ENCODE measurements at regions not wholly inside any gene's neighbourhood (a gene's known extent, or its start where the extent isn't known, plus 50 kb on each side); places are given as distances from the start of the nearest gene placed in this dataset.

DNA sequence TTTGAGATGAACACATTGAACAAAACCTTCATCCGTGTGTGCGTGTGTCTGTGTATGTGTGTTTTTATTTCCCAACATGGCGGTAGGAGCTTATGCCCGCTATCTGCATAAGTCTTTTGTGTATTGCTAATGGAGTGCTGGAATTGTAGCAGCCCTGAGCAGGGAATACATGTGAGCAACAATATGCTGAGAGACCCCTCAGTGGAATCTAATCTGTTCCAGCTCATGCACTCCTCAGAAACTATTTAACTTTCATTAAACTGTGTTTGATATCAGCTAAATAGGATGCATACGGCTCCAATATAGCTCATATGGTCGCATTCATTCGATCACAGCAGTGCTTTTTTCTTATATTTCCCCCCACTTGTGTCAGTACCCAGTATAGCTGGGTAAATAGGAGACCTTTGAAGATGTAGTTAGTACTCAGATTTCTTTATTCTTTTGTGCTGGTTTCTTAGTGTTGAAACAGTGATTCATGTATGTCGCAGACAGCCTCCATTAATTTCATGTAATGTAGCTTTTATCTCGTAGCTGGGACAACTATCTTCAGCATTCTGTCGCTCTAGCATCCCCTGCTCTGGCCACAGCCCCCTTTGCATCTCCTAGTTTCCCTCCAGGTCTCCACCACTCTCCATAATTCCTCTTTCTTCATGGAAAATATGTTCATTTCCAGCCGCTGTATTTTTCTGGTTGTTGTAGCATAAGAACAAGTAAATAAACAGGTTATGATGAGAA lies 891.2 kb downstream of the BCL11A start:
- no peak overlapping the region for H3K9ac ChIP-seq (ENCODE audit: insufficient read length, low read depth)
- no peak overlapping the region for H3K4me3 ChIP-seq (ENCODE audit: insufficient read length, low read depth)
- no peaks in the 10 kb centered on the region for H3K9me3 ChIP-seq (ENCODE audit: insufficient read depth, low read length)
- no peak for DNase-seq (ENCODE audit: low read depth, low spot score)
- H3K27me3 ChIP-seq (ENCODE audit: insufficient read depth, insufficient read length), result no peaks in the 10 kb centered on the region
- no peak for TF ChIP-seq YY1 (IDR thresholded peaks at IDR 0.05; ENCODE audit: insufficient read depth, insufficient read length)
- no peak for TF ChIP-seq SUZ12 (IDR thresholded peaks at IDR 0.05; ENCODE audit: extremely low read depth, insufficient read depth, insufficient read length)
- no peak for TF ChIP-seq ZNF274 (IDR thresholded peaks at IDR 0.05; ENCODE audit: low read depth, low read length)
- H3K36me3 ChIP-seq (ENCODE audit: insufficient read depth, insufficient read length, low read length), result no peaks in the 10 kb centered on the region
- no peaks in the 10 kb centered on the region for H3K4me1 ChIP-seq (ENCODE audit: insufficient read depth, insufficient read length)

DNA sequence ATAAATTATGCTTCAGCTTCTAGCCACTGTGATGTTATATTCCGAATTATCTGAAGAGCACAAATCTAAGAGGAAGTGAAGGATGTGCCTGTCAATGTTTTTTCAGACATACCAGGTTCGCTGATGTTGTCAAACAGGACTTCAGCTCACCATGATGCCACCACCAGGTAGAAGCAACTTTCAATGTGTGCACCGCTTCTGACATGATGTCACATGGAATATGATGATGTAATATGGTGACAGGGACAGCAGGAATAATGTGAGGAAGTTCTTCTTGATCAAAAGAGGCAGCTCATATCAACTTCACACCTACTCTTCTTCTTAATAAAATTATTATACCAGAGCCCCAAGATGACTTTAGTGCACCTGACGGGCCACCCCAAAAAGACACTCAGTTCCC lies 893.2 kb downstream of the BCL11A start:
- Histone ChIP-seq H3K4me3 (ENCODE audit: insufficient read length, low read depth) (no peak overlapping the region), H3K36me3 (ENCODE audit: insufficient read depth, insufficient read length, low read length) (no peaks in the 10 kb centered on the region), H3K9ac (ENCODE audit: insufficient read length, low read depth) (no peak overlapping the region), H3K27me3 (ENCODE audit: insufficient read depth, insufficient read length) (no peaks in the 10 kb centered on the region), H3K4me1 (ENCODE audit: insufficient read depth, insufficient read length) (no peaks in the 10 kb centered on the region), H3K9me3 (ENCODE audit: insufficient read depth, low read length) (no peaks in the 10 kb centered on the region)
- DNase-seq (ENCODE audit: low read depth, low spot score), result no peak
- TF ChIP-seq SUZ12 (IDR thresholded peaks at IDR 0.05; ENCODE audit: extremely low read depth, insufficient read depth, insufficient read length), result no peak
- no peak for TF ChIP-seq ZNF274 (IDR thresholded peaks at IDR 0.05; ENCODE audit: low read depth, low read length)
- TF ChIP-seq YY1 (IDR thresholded peaks at IDR 0.05; ENCODE audit: insufficient read depth, insufficient read length), result no peak

DNA sequence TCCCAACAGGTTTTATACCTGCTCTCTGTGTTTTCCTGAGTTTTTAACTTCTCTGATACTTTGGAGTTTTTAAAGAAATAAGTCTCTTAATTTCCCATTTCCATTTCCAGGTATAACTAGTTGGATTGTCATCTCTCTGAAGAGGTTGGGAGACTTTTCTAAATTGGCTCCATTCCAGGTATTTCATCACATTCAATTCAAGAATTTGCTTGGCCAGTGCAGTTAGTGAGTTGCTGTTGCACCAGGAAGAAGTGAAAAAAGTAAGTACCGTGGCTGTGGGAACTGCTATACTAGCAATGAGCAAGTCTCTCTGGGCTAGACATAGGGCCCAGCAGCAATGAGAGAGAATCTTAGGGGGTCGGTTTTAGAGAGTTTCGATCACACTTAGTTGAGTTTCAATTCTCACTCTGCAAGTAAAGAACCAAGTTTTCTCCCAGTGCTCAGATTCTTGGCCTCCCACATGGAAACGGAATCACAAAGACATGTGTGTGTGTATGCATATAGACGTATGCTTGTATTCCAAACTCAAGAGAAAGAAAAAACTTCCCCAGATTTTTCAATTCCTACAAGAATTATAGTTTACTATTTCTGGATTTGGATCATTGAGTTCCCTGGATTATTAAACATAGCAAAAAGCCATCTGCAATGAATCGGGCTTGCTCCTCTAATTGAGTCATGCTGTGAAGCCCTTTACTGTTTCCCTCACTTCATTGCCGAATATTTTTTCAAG lies 894.4 kb downstream of the BCL11A start:
- Histone ChIP-seq H3K4me3 (ENCODE audit: insufficient read length, low read depth) (no peak overlapping the region), H3K36me3 (ENCODE audit: insufficient read depth, insufficient read length, low read length) (no peaks in the 10 kb centered on the region), H3K9me3 (ENCODE audit: insufficient read depth, low read length) (no peaks in the 10 kb centered on the region), H3K4me1 (ENCODE audit: insufficient read depth, insufficient read length) (no peaks in the 10 kb centered on the region), H3K27me3 (ENCODE audit: insufficient read depth, insufficient read length) (no peaks in the 10 kb centered on the region), H3K9ac (ENCODE audit: insufficient read length, low read depth) (no peak overlapping the region)
- TF ChIP-seq YY1 (IDR thresholded peaks at IDR 0.05; ENCODE audit: insufficient read depth, insufficient read length) (no peak), ZNF274 (IDR thresholded peaks at IDR 0.05; ENCODE audit: low read depth, low read length) (no peak), SUZ12 (IDR thresholded peaks at IDR 0.05; ENCODE audit: extremely low read depth, insufficient read depth, insufficient read length) (no peak)
- DNase-seq (ENCODE audit: low read depth, low spot score), result no peak

DNA sequence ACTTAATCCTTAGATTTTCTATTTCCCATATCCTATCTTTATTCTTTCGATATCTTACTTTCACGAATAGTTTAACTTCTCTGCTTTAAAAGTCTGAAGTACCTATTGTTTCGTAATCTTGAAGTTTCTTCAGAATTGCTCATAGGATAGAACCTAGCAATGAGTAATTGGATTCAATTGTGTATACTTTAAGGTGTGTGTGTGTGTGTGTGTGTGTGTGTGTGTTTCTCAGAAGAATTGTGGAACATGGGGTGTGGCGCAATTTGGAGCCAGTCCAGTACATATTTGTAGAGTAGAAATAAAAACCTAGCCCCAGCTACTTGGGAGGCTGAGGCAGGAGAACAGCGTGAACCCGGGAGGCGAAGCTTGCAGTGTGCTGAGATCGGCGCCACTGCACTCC lies 897.6 kb downstream of the BCL11A start:
- H3K9me3 ChIP-seq (ENCODE audit: insufficient read depth, low read length), result no peaks in the 10 kb centered on the region
- TF ChIP-seq YY1 (IDR thresholded peaks at IDR 0.05; ENCODE audit: insufficient read depth, insufficient read length) (no peak), ZNF274 (IDR thresholded peaks at IDR 0.05; ENCODE audit: low read depth, low read length) (no peak), SUZ12 (IDR thresholded peaks at IDR 0.05; ENCODE audit: extremely low read depth, insufficient read depth, insufficient read length) (no peak)
- no peak for DNase-seq (ENCODE audit: low read depth, low spot score)
- H3K4me3 ChIP-seq (ENCODE audit: insufficient read length, low read depth), result no peak overlapping the region
- H3K27me3 ChIP-seq (ENCODE audit: insufficient read depth, insufficient read length), result no peaks in the 10 kb centered on the region
- H3K9ac ChIP-seq (ENCODE audit: insufficient read length, low read depth), result no peak overlapping the region
- H3K4me1 ChIP-seq (ENCODE audit: insufficient read depth, insufficient read length), result no peaks in the 10 kb centered on the region
- H3K36me3 ChIP-seq (ENCODE audit: insufficient read depth, insufficient read length, low read length), result no peaks in the 10 kb centered on the region

DNA sequence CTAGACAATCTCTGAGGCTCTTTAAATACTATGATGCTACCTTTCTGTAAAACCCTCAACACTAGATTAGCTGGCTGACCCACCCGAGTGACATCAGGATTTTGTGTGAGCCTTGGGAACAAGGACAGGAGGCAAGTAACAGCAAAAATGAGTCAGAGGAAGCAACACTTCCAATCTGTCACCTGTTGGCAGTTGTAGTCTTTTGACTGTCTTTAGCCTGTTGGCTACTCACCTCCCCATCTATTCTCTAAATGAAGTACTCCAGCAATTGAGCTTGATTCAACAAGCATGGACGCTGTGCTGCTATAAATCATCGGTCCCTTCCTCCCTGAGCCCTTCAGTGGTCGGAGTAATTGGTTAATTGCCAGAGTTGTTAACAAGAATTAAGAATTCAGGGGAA lies 898.7 kb downstream of the BCL11A start:
- TF ChIP-seq SUZ12 (IDR thresholded peaks at IDR 0.05; ENCODE audit: extremely low read depth, insufficient read depth, insufficient read length), result no peak
- no peaks in the 10 kb centered on the region for H3K27me3 ChIP-seq (ENCODE audit: insufficient read depth, insufficient read length)
- no peaks in the 10 kb centered on the region for H3K4me1 ChIP-seq (ENCODE audit: insufficient read depth, insufficient read length)
- H3K4me3 ChIP-seq (ENCODE audit: insufficient read length, low read depth), result no peak overlapping the region
- no peaks in the 10 kb centered on the region for H3K36me3 ChIP-seq (ENCODE audit: insufficient read depth, insufficient read length, low read length)
- DNase-seq (ENCODE audit: low read depth, low spot score), result no peak
- H3K9ac ChIP-seq (ENCODE audit: insufficient read length, low read depth), result no peak overlapping the region
- no peaks in the 10 kb centered on the region for H3K9me3 ChIP-seq (ENCODE audit: insufficient read depth, low read length)

DNA sequence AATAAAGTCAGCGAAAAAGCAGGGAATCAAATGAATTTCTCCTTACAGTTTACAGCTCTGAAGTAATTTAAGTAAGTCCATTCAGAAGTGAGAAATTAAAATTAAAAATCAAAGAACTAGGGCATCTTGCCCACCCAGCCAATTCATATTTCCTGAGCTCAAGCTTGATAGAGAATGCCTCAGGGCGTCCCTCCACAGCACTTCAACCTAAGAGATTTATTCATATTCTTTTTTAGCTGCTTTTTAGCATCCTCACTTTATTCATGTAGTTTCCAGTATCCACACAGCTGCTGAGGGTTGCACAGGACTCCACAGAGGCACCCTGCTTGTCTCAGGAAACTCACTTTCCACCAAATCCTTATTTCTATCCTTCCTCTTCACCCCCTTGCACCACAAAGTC lies 900.3 kb downstream of the BCL11A start:
- H3K4me3 ChIP-seq (ENCODE audit: insufficient read length, low read depth), result no peak overlapping the region
- no peak overlapping the region for H3K9ac ChIP-seq (ENCODE audit: insufficient read length, low read depth)
- H3K36me3 ChIP-seq (ENCODE audit: insufficient read depth, insufficient read length, low read length), result no peaks in the 10 kb centered on the region
- no peak for DNase-seq (ENCODE audit: low read depth, low spot score)
- no peaks in the 10 kb centered on the region for H3K4me1 ChIP-seq (ENCODE audit: insufficient read depth, insufficient read length)
- TF ChIP-seq ZNF274 (IDR thresholded peaks at IDR 0.05; ENCODE audit: low read depth, low read length) (no peak), YY1 (IDR thresholded peaks at IDR 0.05; ENCODE audit: insufficient read depth, insufficient read length) (no peak), SUZ12 (IDR thresholded peaks at IDR 0.05; ENCODE audit: extremely low read depth, insufficient read depth, insufficient read length) (no peak)
- H3K9me3 ChIP-seq (ENCODE audit: insufficient read depth, low read length), result no peaks in the 10 kb centered on the region
- H3K27me3 ChIP-seq (ENCODE audit: insufficient read depth, insufficient read length), result no peaks in the 10 kb centered on the region

DNA sequence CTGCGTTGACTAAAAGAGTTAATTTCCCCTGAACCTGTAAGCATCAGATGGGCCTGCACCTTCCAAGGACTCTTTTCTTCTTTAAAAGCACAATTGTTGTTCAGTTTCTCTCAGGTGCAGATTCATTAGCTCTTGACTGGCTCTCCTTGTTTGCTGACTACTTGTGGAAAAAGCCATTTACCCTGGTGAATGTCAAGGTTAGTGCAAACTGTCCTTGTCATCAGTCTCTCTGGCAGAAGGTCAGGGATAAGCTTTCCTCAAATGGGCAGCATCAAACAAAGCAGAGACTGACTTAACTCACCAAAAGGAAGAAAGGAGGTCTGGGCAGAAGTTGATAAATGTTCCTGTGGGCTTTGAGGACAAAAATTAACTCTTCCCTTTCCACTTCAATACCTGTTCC lies 922.7 kb downstream of the BCL11A start:
- TF ChIP-seq ZNF274 (IDR thresholded peaks at IDR 0.05; ENCODE audit: low read depth, low read length) (no peak), SUZ12 (IDR thresholded peaks at IDR 0.05; ENCODE audit: extremely low read depth, insufficient read depth, insufficient read length) (no peak), YY1 (IDR thresholded peaks at IDR 0.05; ENCODE audit: insufficient read depth, insufficient read length) (no peak)
- H3K4me3 ChIP-seq (ENCODE audit: insufficient read length, low read depth), result no peak overlapping the region
- H3K9me3 ChIP-seq (ENCODE audit: insufficient read depth, low read length), result no peaks in the 10 kb centered on the region
- DNase-seq (ENCODE audit: low read depth, low spot score), result no peak
- H3K9ac ChIP-seq (ENCODE audit: insufficient read length, low read depth), result no peak overlapping the region
- no peaks in the 10 kb centered on the region for H3K27me3 ChIP-seq (ENCODE audit: insufficient read depth, insufficient read length)
- no peaks in the 10 kb centered on the region for H3K4me1 ChIP-seq (ENCODE audit: insufficient read depth, insufficient read length)
- no peaks in the 10 kb centered on the region for H3K36me3 ChIP-seq (ENCODE audit: insufficient read depth, insufficient read length, low read length)
